ENCODE measurements at regions not wholly inside any gene's neighbourhood (a gene's known extent, or its start where the extent isn't known, plus 50 kb on each side); places are given as distances from the start of the nearest gene placed in this dataset.

DNA sequence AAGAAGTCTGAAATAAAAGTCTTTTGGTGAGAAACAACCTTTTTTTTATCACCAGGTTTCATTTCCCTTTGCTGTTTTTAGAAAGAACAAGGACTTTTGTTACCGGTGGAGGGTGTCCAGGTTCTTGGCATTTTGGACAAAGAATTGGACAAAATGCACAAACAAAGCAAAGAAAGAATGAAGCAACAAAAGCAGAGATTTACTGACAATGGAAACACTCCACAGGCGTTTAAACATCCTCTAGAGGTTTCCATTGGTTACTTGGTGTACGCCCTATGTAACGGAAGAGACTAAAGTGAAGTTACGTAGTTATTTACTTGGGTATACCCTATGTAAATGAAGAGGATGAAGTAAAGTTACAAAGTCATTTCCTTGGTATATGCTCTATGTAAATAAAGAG lies 1487.0 kb downstream of the LRRC4C start:
- no peaks in the 10 kb centered on the region for H3K27me3 ChIP-seq (ENCODE audit: control insufficient read depth, insufficient read depth, low read length)
- H3K4me1 ChIP-seq (ENCODE audit: control insufficient read depth, insufficient read depth, low read length), result no peaks in the 10 kb centered on the region
- TF ChIP-seq, protein P1, sequence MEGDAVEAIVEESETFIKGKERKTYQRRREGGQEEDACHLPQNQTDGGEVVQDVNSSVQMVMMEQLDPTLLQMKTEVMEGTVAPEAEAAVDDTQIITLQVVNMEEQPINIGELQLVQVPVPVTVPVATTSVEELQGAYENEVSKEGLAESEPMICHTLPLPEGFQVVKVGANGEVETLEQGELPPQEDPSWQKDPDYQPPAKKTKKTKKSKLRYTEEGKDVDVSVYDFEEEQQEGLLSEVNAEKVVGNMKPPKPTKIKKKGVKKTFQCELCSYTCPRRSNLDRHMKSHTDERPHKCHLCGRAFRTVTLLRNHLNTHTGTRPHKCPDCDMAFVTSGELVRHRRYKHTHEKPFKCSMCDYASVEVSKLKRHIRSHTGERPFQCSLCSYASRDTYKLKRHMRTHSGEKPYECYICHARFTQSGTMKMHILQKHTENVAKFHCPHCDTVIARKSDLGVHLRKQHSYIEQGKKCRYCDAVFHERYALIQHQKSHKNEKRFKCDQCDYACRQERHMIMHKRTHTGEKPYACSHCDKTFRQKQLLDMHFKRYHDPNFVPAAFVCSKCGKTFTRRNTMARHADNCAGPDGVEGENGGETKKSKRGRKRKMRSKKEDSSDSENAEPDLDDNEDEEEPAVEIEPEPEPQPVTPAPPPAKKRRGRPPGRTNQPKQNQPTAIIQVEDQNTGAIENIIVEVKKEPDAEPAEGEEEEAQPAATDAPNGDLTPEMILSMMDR (IDR thresholded peaks at IDR 0.05), result no peak
- TF ChIP-seq TCF7L2 (IDR thresholded peaks at IDR 0.05; ENCODE audit: low read depth, low read length) (no peak), POLR2AphosphoS5 (IDR thresholded peaks at IDR 0.05; ENCODE audit: low read depth, low read length) (no peak), REST (IDR thresholded peaks at IDR 0.05; ENCODE audit: insufficient read depth in 1 of 2, low read depth in 2 of 2, low read length in 1 of 2) (no peak), SIN3A (IDR thresholded peaks at IDR 0.05; ENCODE audit: borderline replicate concordance, insufficient read depth, low read depth, low read length) (no peak)
- intact Hi-C loops (cut with micrococcal nuclease; ENCODE audit: unreplicated experiment), result no loop called here
- no peaks in the 10 kb centered on the region for H3K9me3 ChIP-seq (ENCODE audit: control insufficient read depth, insufficient read depth, low read depth, low read length)
- no peak overlapping the region for H3K4me3 ChIP-seq (ENCODE audit: low read depth in 2 of 2, low read length in 2 of 2)
- ATAC-seq (no peak), DNase-seq (ENCODE audit: low read depth, low spot score) (no peak)
- ChIA-PET CTCF (no interaction called here), POLR2A (no interaction called here)
- in situ Hi-C loops (cut with HindIII; ENCODE audit: low pct_unique_long_range_greater_than_20kb, low sequenced_read_pairs), result no loop called here
- H3K36me3 ChIP-seq (ENCODE audit: control insufficient read depth, insufficient read depth, low read length), result no peaks in the 10 kb centered on the region
- H3K27ac ChIP-seq (ENCODE audit: low read length), result no peak overlapping the region
- no TSS peak for BruUV-seq (replicated peaks)

GRCh38 chr11:39971938-39972337 lies 1487.5 kb downstream of the LRRC4C start:
- BruUV-seq (replicated peaks), result no TSS peak
- no peak overlapping the region for H3K4me3 ChIP-seq (ENCODE audit: low read depth in 2 of 2, low read length in 2 of 2)
- ChIA-PET POLR2A (no interaction called here), CTCF (no interaction called here)
- intact Hi-C loops (cut with micrococcal nuclease; ENCODE audit: unreplicated experiment), result no loop called here
- H3K27me3 ChIP-seq (ENCODE audit: control insufficient read depth, insufficient read depth, low read length), result no peaks in the 10 kb centered on the region
- TF ChIP-seq TCF7L2 (IDR thresholded peaks at IDR 0.05; ENCODE audit: low read depth, low read length), result no peak
- TF ChIP-seq POLR2AphosphoS5 (IDR thresholded peaks at IDR 0.05; ENCODE audit: low read depth, low read length), result no peak
- TF ChIP-seq REST (IDR thresholded peaks at IDR 0.05; ENCODE audit: insufficient read depth in 1 of 2, low read depth in 2 of 2, low read length in 1 of 2), result no peak
- no peak for TF ChIP-seq SIN3A (IDR thresholded peaks at IDR 0.05; ENCODE audit: borderline replicate concordance, insufficient read depth, low read depth, low read length)
- TF ChIP-seq, protein P1 (IDR thresholded peaks at IDR 0.05), result no peak
- H3K4me1 ChIP-seq (ENCODE audit: control insufficient read depth, insufficient read depth, low read length), result no peaks in the 10 kb centered on the region
- in situ Hi-C loops (cut with HindIII; ENCODE audit: low pct_unique_long_range_greater_than_20kb, low sequenced_read_pairs), result no loop called here
- no peaks in the 10 kb centered on the region for H3K36me3 ChIP-seq (ENCODE audit: control insufficient read depth, insufficient read depth, low read length)
- DNase-seq (ENCODE audit: low read depth, low spot score) (no peak), ATAC-seq (no peak)
- H3K27ac ChIP-seq (ENCODE audit: low read length), result no peak overlapping the region
- no peaks in the 10 kb centered on the region for H3K9me3 ChIP-seq (ENCODE audit: control insufficient read depth, insufficient read depth, low read depth, low read length)
